ENCODE measurements at regions not wholly inside any gene's neighbourhood (a gene's known extent, or its start where the extent isn't known, plus 50 kb on each side); places are given as distances from the start of the nearest gene placed in this dataset.

DNA sequence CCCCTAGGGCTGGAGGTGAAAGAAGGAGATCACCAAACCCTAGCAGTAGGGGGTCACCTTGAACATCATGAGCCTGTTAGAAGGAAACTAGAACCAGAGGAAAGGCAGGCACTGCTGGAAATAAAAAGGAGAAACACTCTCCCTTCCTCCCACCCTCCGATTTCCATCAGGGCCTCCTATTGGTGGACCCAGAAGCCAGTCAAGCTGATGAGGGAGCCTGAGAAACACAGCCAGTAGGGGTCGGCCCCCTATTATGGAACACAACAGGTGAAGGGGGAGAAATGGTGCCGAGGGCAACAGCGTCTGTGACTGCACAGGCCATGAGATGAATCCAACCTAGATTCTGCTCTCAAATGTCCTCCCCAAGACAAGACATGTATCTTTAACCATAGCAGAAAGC lies 156.1 kb upstream of the LRFN2 start:
- Histone ChIP-seq H3K4me3 (no peak overlapping the region), H3K9me3 (no peaks in the 10 kb centered on the region), H3K4me1 (no peaks in the 10 kb centered on the region), H3K27ac (replicated peaks in 1 of 4) (no peak overlapping the region), H3K27me3 (peaks cover 0 to 9% (median 0%) of the 10 kb centered on the region in 4 donors), H3K36me3 (no peaks in the 10 kb centered on the region)
- TF ChIP-seq POLR2AphosphoS5 (IDR thresholded peaks at IDR 0.05) (no peak), EP300 (IDR thresholded peaks at IDR 0.05) (no peak), POLR2A (IDR thresholded peaks at IDR 0.05; ENCODE audit: low read depth) (no peak)
- TF ChIP-seq, protein P1, sequence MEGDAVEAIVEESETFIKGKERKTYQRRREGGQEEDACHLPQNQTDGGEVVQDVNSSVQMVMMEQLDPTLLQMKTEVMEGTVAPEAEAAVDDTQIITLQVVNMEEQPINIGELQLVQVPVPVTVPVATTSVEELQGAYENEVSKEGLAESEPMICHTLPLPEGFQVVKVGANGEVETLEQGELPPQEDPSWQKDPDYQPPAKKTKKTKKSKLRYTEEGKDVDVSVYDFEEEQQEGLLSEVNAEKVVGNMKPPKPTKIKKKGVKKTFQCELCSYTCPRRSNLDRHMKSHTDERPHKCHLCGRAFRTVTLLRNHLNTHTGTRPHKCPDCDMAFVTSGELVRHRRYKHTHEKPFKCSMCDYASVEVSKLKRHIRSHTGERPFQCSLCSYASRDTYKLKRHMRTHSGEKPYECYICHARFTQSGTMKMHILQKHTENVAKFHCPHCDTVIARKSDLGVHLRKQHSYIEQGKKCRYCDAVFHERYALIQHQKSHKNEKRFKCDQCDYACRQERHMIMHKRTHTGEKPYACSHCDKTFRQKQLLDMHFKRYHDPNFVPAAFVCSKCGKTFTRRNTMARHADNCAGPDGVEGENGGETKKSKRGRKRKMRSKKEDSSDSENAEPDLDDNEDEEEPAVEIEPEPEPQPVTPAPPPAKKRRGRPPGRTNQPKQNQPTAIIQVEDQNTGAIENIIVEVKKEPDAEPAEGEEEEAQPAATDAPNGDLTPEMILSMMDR (IDR thresholded peaks at IDR 0.05): no peak
- intact Hi-C loops (cut with DNase I): no loop called here
- WGBS: 80% methylated on average over 4 of the region's 4 CpGs
- DNase-seq (ENCODE audit: extremely low spot score): no peak

DNA sequence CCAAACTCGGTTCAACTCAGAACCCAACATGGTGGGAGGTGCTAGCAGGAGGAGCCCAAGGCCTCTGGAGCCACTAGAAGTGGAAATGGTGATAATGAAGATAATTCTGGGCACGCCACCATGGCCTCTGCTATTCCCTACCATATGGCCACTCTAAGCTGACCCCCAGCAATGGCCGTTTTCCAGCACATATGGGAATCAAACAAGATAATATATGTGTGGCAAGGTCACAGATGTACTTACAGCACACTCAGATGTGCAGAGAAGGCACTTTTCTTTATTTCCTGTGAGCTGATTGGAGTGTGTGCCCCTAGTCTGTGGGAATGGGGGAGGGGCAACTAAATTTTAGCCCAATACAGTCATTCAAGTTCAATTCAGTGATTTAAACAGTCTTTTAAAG lies 153.4 kb upstream of the LRFN2 start:
- 77% methylated on average over 3 of the region's 3 CpGs for WGBS
- H3K9me3 ChIP-seq: no peaks in the 10 kb centered on the region
- H3K4me3 ChIP-seq: no peak overlapping the region
- TF ChIP-seq, protein P1 (IDR thresholded peaks at IDR 0.05): no peak
- TF ChIP-seq POLR2AphosphoS5 (IDR thresholded peaks at IDR 0.05): no peak
- no peak for DNase-seq (ENCODE audit: extremely low spot score)
- no peaks in the 10 kb centered on the region for H3K4me1 ChIP-seq
- no peak overlapping the region for H3K27ac ChIP-seq (replicated peaks in 1 of 4)
- peaks cover 0 to 36% (median 0%) of the 10 kb centered on the region in 4 donors for H3K27me3 ChIP-seq
- intact Hi-C loops (cut with DNase I): no loop called here
- H3K36me3 ChIP-seq: no peaks in the 10 kb centered on the region

DNA sequence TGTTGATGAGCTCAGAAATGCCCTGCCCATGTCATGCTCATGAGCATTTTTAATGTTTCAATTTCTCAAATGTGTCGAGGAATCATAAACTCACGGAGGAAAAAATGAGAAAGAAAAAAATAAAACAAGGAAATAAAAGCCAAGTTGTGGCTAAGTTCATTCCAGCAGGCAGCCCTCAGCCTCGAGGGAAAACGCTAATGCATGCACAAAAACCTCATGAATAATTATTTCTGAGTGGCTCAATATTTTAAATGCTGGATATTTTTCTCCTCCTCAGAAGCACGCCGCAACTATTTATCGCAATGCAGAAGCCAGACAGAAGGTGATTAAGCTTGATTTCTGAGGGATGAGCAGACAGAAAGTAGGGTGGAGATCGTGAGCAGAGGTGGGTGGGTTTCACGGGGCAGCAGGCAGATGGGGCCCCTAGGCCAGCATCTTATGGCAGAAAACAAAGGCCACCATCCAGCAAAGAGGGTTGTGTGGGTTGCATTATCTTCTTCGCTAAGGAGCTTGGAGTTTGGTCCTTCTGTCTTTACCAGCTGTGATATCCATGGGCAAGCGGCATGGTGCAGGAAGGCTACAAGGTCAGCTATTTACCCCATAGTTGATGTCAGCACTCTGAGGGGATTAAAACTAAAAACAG lies 151.5 kb upstream of the LRFN2 start:
- no peak overlapping the region for H3K27ac ChIP-seq (replicated peaks in 1 of 4)
- H3K9me3 ChIP-seq: no peaks in the 10 kb centered on the region
- H3K4me1 ChIP-seq: no peaks in the 10 kb centered on the region
- intact Hi-C loops (cut with DNase I): no loop called here
- H3K36me3 ChIP-seq: no peaks in the 10 kb centered on the region
- H3K27me3 ChIP-seq: peaks cover 0 to 42% (median 0%) of the 10 kb centered on the region in 4 donors
- TF ChIP-seq POLR2A (IDR thresholded peaks at IDR 0.05; ENCODE audit: low read depth): no peak
- no peak for TF ChIP-seq POLR2AphosphoS5 (IDR thresholded peaks at IDR 0.05)
- no peak for TF ChIP-seq EP300 (IDR thresholded peaks at IDR 0.05)
- TF ChIP-seq, protein P1 (IDR thresholded peaks at IDR 0.05): no peak
- H3K4me3 ChIP-seq: no peak overlapping the region
- no peak for DNase-seq (ENCODE audit: extremely low spot score)
- WGBS: 77% methylated on average over 11 of the region's 11 CpGs

DNA sequence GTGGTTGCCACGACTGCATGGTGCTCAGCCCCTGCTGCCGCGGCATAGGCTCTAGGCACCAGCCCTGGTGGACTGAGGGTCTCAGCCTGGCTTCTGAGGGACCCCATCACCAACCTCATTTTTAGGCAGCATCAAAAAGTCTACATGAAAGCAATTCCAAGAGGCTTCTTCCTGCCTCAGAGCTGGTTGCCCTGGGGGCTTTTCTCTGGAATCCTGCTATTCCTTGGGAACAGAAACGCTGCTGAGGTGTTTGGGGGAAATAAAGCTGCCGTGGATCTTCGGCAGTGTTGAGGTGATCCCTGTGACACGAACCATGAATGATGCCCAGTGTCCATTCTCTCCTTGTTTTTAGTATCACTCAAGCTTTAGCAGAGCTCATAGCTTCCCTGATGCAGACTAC lies 148.4 kb upstream of the LRFN2 start:
- no peak for DNase-seq (ENCODE audit: extremely low spot score)
- no peaks in the 10 kb centered on the region for H3K9me3 ChIP-seq
- no peaks in the 10 kb centered on the region for H3K36me3 ChIP-seq
- TF ChIP-seq, protein P1 (IDR thresholded peaks at IDR 0.05): no peak
- TF ChIP-seq POLR2AphosphoS5 (IDR thresholded peaks at IDR 0.05): no peak
- TF ChIP-seq EP300 (IDR thresholded peaks at IDR 0.05): no peak
- no peak for TF ChIP-seq POLR2A (IDR thresholded peaks at IDR 0.05; ENCODE audit: low read depth)
- H3K4me1 ChIP-seq: no peaks in the 10 kb centered on the region
- H3K4me3 ChIP-seq: no peak overlapping the region
- H3K27me3 ChIP-seq: peaks cover 0 to 42% (median 0%) of the 10 kb centered on the region in 4 donors
- intact Hi-C loops (cut with DNase I): no loop called here
- WGBS: 91% methylated on average over 7 of the region's 7 CpGs
- no peak overlapping the region for H3K27ac ChIP-seq (replicated peaks in 1 of 4)

DNA sequence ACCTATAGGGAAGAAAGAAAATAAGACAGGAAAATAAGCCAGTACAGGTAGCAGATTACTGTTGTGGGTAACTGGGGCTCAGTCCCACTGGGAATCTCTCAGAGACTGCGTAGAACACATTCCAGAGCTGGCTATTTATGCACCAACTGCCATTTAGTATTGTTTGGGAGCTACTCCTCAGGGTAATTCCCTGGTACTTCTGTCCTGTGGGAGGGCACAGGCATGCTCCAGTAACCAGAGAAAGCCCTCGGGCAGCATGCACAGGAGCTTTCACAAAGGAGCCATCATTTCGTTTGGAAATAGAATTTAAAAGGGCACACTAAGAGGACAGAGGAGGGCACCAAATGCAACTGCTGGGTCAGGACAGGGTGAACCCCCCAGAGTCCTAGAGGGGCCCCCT lies 148.0 kb upstream of the LRFN2 start:
- DNase-seq (ENCODE audit: extremely low spot score): no peak
- no peak for TF ChIP-seq EP300 (IDR thresholded peaks at IDR 0.05)
- TF ChIP-seq, protein P1 (IDR thresholded peaks at IDR 0.05): no peak
- TF ChIP-seq POLR2A (IDR thresholded peaks at IDR 0.05; ENCODE audit: low read depth): no peak
- TF ChIP-seq POLR2AphosphoS5 (IDR thresholded peaks at IDR 0.05): no peak
- 24% methylated on average over 2 of the region's 3 CpGs for WGBS

More for the DNA sequence above, 148.0 kb upstream of the LRFN2 start:
- H3K9me3 ChIP-seq: no peaks in the 10 kb centered on the region
- H3K4me1 ChIP-seq: no peaks in the 10 kb centered on the region
- no peak overlapping the region for H3K27ac ChIP-seq (replicated peaks in 1 of 4)
- no peak overlapping the region for H3K4me3 ChIP-seq
- H3K36me3 ChIP-seq: no peaks in the 10 kb centered on the region
- H3K27me3 ChIP-seq: peaks cover 0 to 42% (median 0%) of the 10 kb centered on the region in 4 donors
- intact Hi-C loops (cut with DNase I): no loop called here
